Keratinocyte (primary cell): ENCODE measurements at regions not wholly inside any gene's neighbourhood (a gene's known extent, or its start where the extent isn't known, plus 50 kb on each side); places are given as distances from the start of the nearest gene placed in this dataset.

Experiments
- DNase-seq: peaks from one replicate; pipeline ENCODE4 v3.0.0-alpha.2; 2011; ENCODE audit warnings: low read depth, missing footprints, low spot score
- FAIRE-seq: peaks from 2 replicates; lab custom pipeline; 2011; peaks lifted over from hg19 to GRCh38; lab: Jason Lieb, UNC
- H2AFZ ChIP-seq: 2 replicates; pipeline ENCODE4 v1.6.0; 2012; ENCODE audit warnings: low read length, control low read depth, inconsistent platforms; ENCODE audit not compliant: control insufficient read depth
- H3K27ac ChIP-seq: 2 replicates; pipeline ENCODE4 v1.5.1; 2011; ENCODE audit warnings: low read length; ENCODE audit not compliant: control insufficient read depth, insufficient read depth
- H3K27me3 ChIP-seq: 3 replicates; pipeline ENCODE4 v1.6.0; 2011; ENCODE audit warnings: low read length; ENCODE audit not compliant: control insufficient read depth, insufficient read depth; ENCODE audit errors: extremely low read depth
- H3K36me3 ChIP-seq, 2 experiments: 2 replicates in 1 of 2; 3 replicates in 1 of 2; pipeline ENCODE4 v1.5.1; 2011; ENCODE audit warnings: low read length in 2 of 2, mild to moderate bottlenecking in 1 of 2; ENCODE audit not compliant: control insufficient read depth in 2 of 2, insufficient read depth in 2 of 2; ENCODE audit errors: extremely low read depth in 1 of 2
- H3K4me1 ChIP-seq: 3 replicates; pipeline ENCODE4 v1.5.1; 2011; ENCODE audit warnings: low read length; ENCODE audit not compliant: control insufficient read depth, insufficient read depth; ENCODE audit errors: extremely low read depth
- H3K4me2 ChIP-seq: 3 replicates; pipeline ENCODE4 v1.6.0; 2011; ENCODE audit warnings: low read depth, low read length; ENCODE audit not compliant: control insufficient read depth, insufficient read depth; ENCODE audit errors: extremely low read depth
- H3K4me3 ChIP-seq, 3 experiments: fragments of 200-600 bp in 1 of 3; sonication (generic) in 1 of 3; 2 replicates in 2 of 3; 3 replicates in 1 of 3; pipeline ENCODE4 v1.5.1; 2011 to 2016; ENCODE audit warnings: low read length in 3 of 3, mild to moderate bottlenecking in 3 of 3, control low read depth in 2 of 3, inconsistent platforms in 1 of 3, low read depth in 1 of 3, mixed read lengths in 1 of 3, mixed run types in 1 of 3, moderate library complexity in 1 of 3; ENCODE audit not compliant: control insufficient read depth in 2 of 3, insufficient read depth in 2 of 3; ENCODE audit errors: extremely low read depth in 1 of 3
- H3K79me2 ChIP-seq: 2 replicates; pipeline ENCODE4 v1.6.0; 2012; ENCODE audit warnings: low read length; ENCODE audit not compliant: control insufficient read depth, insufficient read depth
- H3K9ac ChIP-seq: 3 replicates; pipeline ENCODE4 v1.6.0; 2011; ENCODE audit warnings: low read length; ENCODE audit not compliant: control insufficient read depth, insufficient read depth; ENCODE audit errors: extremely low read depth
- H3K9me1 ChIP-seq: 3 replicates; pipeline ENCODE4 v1.6.0; 2011; ENCODE audit warnings: low read length; ENCODE audit not compliant: control insufficient read depth, insufficient read depth; ENCODE audit errors: extremely low read depth
- H3K9me3 ChIP-seq: 2 replicates; pipeline ENCODE4 v1.5.1; 2012; ENCODE audit warnings: low read depth, low read length; ENCODE audit not compliant: control insufficient read depth
- H4K20me1 ChIP-seq: 3 replicates; pipeline ENCODE4 v1.6.0; 2011; ENCODE audit warnings: low read length; ENCODE audit not compliant: control insufficient read depth, insufficient read depth; ENCODE audit errors: extremely low read depth
- CTCF ChIP-seq, 3 experiments: IDR thresholded peaks in 1 of 3; conservative IDR thresholded peaks in 1 of 3; optimal IDR thresholded peaks in 1 of 3; 2 replicates in 2 of 3; 3 replicates in 1 of 3; pipeline versions ENCODE3 to v1.5.1; 2011; ENCODE audit warnings: low read length in 3 of 3, mild to moderate bottlenecking in 3 of 3, moderate library complexity in 2 of 3, control low read depth in 1 of 3, inconsistent platforms in 1 of 3; ENCODE audit not compliant: insufficient read depth in 2 of 3; ENCODE audit errors: extremely low read depth in 1 of 3
- EZH2 ChIP-seq: IDR thresholded peaks from one replicate; pipeline ENCODE4 v1.6.1; 2012; ENCODE audit warnings: inconsistent platforms, mild to moderate bottlenecking, low read length, moderate library complexity
- dilution Hi-C: fragments of 300-500 bp; cut with MboI; formaldehyde crosslinking; loops from one replicate; pipeline ENCODE4 v1.7.0; 2020; ENCODE audit warnings: low sequenced_read_pairs; ENCODE audit not compliant: extremely low pct_ligation_motif_present

GRCh38 chr21:16404776-16405175 lies 675.0 kb downstream of the USP25 start:
- Histone ChIP-seq H3K9me3 (no peaks in the 10 kb centered on the region), H3K9me1 (no peaks in the 10 kb centered on the region), H3K4me1 (no peaks in the 10 kb centered on the region), H3K36me3 (no peaks in the 10 kb centered on the region), H3K9ac (no peak overlapping the region), H2AFZ (no peak overlapping the region), H3K27ac (no peak overlapping the region), H3K4me2 (no peak overlapping the region), H3K4me3 (no peak overlapping the region), H3K79me2 (no peaks in the 10 kb centered on the region), H4K20me1 (no peaks in the 10 kb centered on the region), H3K27me3 (no peaks in the 10 kb centered on the region)
- TF ChIP-seq EZH2 (no peak), CTCF (optimal IDR thresholded peaks at IDR 0.05 in 1 of 3, IDR thresholded peaks at IDR 0.05 in 1 of 3, conservative IDR thresholded peaks at IDR 0.05 in 1 of 3; ENCODE audit: extremely low read depth in 1 of 3, insufficient read depth in 2 of 3, low read length in 3 of 3) (no peak)
- dilution Hi-C loops: no loop called here
- no peak for FAIRE-seq
- no peak for DNase-seq

DNA sequence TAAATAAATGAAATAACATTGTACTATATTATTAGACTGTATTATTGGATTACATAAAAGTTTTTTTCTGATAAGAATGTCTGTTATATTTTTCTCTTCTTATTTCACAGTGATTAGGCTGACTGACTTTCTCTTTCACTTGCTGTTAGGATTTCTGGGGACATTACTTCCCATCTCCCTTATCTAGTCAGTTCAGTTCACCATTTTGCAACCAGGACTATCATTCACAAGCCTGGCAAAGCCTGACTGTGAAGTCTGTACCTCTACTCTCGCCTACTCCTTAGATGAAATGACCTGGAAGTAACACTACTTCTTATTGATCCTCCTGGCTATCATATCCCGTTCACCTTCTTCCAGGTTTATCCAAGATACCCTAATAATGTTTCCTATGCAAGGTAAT lies 676.6 kb downstream of the USP25 start:
- dilution Hi-C loops: no loop called here

More for the DNA sequence above, 676.6 kb downstream of the USP25 start:
- no peak for DNase-seq
- no peak for FAIRE-seq
- Histone ChIP-seq H3K9ac (no peak overlapping the region), H2AFZ (no peak overlapping the region), H3K9me1 (no peaks in the 10 kb centered on the region), H3K4me3 (no peak overlapping the region), H3K4me2 (no peak overlapping the region), H4K20me1 (no peaks in the 10 kb centered on the region), H3K9me3 (no peaks in the 10 kb centered on the region), H3K36me3 (no peaks in the 10 kb centered on the region), H3K4me1 (no peaks in the 10 kb centered on the region), H3K79me2 (no peaks in the 10 kb centered on the region), H3K27me3 (no peaks in the 10 kb centered on the region), H3K27ac (no peak overlapping the region)
- TF ChIP-seq CTCF (optimal IDR thresholded peaks at IDR 0.05 in 1 of 3, IDR thresholded peaks at IDR 0.05 in 1 of 3, conservative IDR thresholded peaks at IDR 0.05 in 1 of 3; ENCODE audit: extremely low read depth in 1 of 3, insufficient read depth in 2 of 3, low read length in 3 of 3) (no peak), EZH2 (no peak)
